HG03066 (cell line): ENCODE measurements at regions not wholly inside any gene's neighbourhood (a gene's known extent, or its start where the extent isn't known, plus 50 kb on each side); places are given as distances from the start of the nearest gene placed in this dataset.

ENCODE experiments used
- ATAC-seq: cut with Tn5 transposase; IDR thresholded peaks from one replicate; pipeline ENCODE4 v1.9.1; 2021; ENCODE audit warnings: low read depth; ENCODE audit not compliant: unreplicated experiment

GRCh38 chr3:182524711-182525401, 268.4 kb upstream of the ATP11B start:
- no peak for ATAC-seq

GRCh38 chr3:182525766-182526374, 267.4 kb upstream of the ATP11B start:
- ATAC-seq, result no peak

GRCh38 chr3:182527745-182528144, 265.6 kb upstream of the ATP11B start:
- no peak for ATAC-seq

GRCh38 chr3:182530316-182530715, 263.0 kb upstream of the ATP11B start:
- ATAC-seq, result no peak

- no peak for ATAC-seq
Observed at GRCh38 chr3:182533394-182533793, 259.9 kb upstream of the ATP11B start.

- ATAC-seq, result no peak
Observed at GRCh38 chr3:182544542-182544941, 248.8 kb upstream of the ATP11B start.

- ATAC-seq, result no peak
Observed at GRCh38 chr3:182562274-182562673, 231.0 kb upstream of the ATP11B start.

GRCh38 chr3:182565916-182566796, 227.1 kb upstream of the ATP11B start:
- ATAC-seq, result no peak

- ATAC-seq, result no peak
Observed at GRCh38 chr3:182567700-182568099, 225.6 kb upstream of the ATP11B start.

- ATAC-seq, result no peak
Observed at GRCh38 chr3:182568261-182568660, 225.0 kb upstream of the ATP11B start.

GRCh38 chr3:182568876-182569275, 224.4 kb upstream of the ATP11B start:
- no peak for ATAC-seq

- no peak for ATAC-seq
Observed at GRCh38 chr3:182570946-182571594, 222.2 kb upstream of the ATP11B start.

- ATAC-seq, result no peak
Observed at GRCh38 chr3:182575941-182576340, 217.4 kb upstream of the ATP11B start.

- ATAC-seq, result no peak
Observed at GRCh38 chr3:182583545-182583944, 209.8 kb upstream of the ATP11B start.

GRCh38 chr3:182585532-182586150, 207.7 kb upstream of the ATP11B start:
- ATAC-seq, result no peak

- no peak for ATAC-seq
Observed at GRCh38 chr3:182592747-182593146, 200.6 kb upstream of the ATP11B start.

- no peak for ATAC-seq
Observed at GRCh38 chr3:182596676-182597410, 196.5 kb upstream of the ATP11B start.

GRCh38 chr3:182597621-182598041, 195.7 kb upstream of the ATP11B start:
- ATAC-seq, result no peak

- no peak for ATAC-seq
Observed at GRCh38 chr3:182601597-182601996, 191.7 kb upstream of the ATP11B start.

- ATAC-seq, result no peak
Observed at GRCh38 chr3:182603501-182603900, 189.8 kb upstream of the ATP11B start.
